ENCODE measurements at regions not wholly inside any gene's neighbourhood (a gene's known extent, or its start where the extent isn't known, plus 50 kb on each side); places are given as distances from the start of the nearest gene placed in this dataset.

DNA sequence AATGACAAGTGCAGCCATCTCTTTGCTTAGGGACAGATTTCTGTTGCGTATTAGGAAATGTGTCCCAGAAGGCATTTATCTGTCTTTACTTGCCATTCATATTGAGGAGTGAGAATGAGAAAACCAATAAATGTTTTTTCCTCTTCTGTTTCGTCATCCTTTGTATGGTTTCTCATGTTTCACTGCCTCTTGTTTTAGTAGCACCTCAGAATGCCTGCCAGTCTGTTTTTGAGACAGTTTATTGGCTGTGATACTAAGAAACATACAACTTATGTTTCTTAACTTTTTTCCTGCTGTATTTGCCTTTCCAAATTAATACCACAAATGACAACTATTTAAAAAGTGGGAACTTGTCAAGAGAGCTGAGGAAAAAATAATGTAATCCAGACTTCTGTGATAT lies 390.2 kb upstream of the GOLIM4 start:
- no peaks in the 10 kb centered on the region for H3F3A ChIP-seq (ENCODE audit: insufficient read depth)
- no peak overlapping the region for H2AFZ ChIP-seq (ENCODE audit: low read depth, low read length, severe bottlenecking)

DNA sequence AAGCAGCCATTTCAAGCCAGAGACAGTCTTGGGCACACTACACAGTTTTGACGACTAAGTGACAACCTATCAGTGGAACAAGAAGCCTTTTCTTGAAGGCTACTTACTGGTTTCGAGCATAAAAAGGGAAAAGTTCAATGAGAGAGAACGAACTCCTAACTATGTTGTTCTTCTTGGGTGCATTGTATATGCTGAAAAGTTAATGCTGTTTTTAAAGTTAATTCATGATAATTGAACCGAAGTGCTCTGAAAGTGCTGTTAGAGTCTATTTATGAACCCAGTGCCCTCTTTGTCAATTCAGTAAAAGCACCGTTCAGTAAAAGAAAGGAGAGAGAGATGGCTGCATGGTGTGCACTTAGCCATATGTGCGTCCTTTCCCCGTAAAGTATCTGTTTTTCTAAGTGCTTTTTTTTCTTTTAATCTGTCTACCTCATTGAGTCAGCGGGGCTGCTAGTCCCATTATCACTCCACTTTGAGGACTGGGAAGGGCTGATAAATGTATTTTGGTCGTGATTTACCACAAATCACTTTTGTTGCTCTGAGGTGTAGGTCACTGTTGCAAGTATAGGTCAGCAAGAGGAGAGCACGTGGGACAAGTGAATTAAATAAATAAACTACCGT lies 380.7 kb upstream of the GOLIM4 start:
- H3K4me3 ChIP-seq (ENCODE audit: insufficient read depth, low read length, poor library complexity, severe bottlenecking): no peak overlapping the region
- no peaks in the 10 kb centered on the region for H4K20me1 ChIP-seq (ENCODE audit: low read depth, low read length)
- H3K27me3 ChIP-seq (ENCODE audit: low read length): no peaks in the 10 kb centered on the region
- H3K4me2 ChIP-seq (ENCODE audit: low read depth, low read length, poor library complexity, severe bottlenecking): no peak overlapping the region
- H3F3A ChIP-seq (ENCODE audit: insufficient read depth): no peaks in the 10 kb centered on the region
- no peaks in the 10 kb centered on the region for H3K79me2 ChIP-seq (ENCODE audit: insufficient read depth, low read length)
- H3K27ac ChIP-seq (ENCODE audit: low read depth, low read length): no peak overlapping the region
- H2AFZ ChIP-seq (ENCODE audit: low read depth, low read length, severe bottlenecking): no peak overlapping the region
- TF ChIP-seq EZH2phosphoT487 (conservative IDR thresholded peaks at IDR 0.05; ENCODE audit: low read length): no peak
- TF ChIP-seq, protein P1, sequence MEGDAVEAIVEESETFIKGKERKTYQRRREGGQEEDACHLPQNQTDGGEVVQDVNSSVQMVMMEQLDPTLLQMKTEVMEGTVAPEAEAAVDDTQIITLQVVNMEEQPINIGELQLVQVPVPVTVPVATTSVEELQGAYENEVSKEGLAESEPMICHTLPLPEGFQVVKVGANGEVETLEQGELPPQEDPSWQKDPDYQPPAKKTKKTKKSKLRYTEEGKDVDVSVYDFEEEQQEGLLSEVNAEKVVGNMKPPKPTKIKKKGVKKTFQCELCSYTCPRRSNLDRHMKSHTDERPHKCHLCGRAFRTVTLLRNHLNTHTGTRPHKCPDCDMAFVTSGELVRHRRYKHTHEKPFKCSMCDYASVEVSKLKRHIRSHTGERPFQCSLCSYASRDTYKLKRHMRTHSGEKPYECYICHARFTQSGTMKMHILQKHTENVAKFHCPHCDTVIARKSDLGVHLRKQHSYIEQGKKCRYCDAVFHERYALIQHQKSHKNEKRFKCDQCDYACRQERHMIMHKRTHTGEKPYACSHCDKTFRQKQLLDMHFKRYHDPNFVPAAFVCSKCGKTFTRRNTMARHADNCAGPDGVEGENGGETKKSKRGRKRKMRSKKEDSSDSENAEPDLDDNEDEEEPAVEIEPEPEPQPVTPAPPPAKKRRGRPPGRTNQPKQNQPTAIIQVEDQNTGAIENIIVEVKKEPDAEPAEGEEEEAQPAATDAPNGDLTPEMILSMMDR (IDR thresholded peaks at IDR 0.05; ENCODE audit: insufficient read depth, low read length, poor library complexity, severe bottlenecking): no peak
- no peaks in the 10 kb centered on the region for H3K9me3 ChIP-seq (ENCODE audit: insufficient read depth, low read length)
- no peak overlapping the region for H3K9ac ChIP-seq (ENCODE audit: low read length)
- H3K36me3 ChIP-seq (ENCODE audit: low read length): no peaks in the 10 kb centered on the region
- no peaks in the 10 kb centered on the region for H3K9me2 ChIP-seq (replicated peaks; ENCODE audit: insufficient read depth, low read length)

More for the DNA sequence above, 390.2 kb upstream of the GOLIM4 start:
- Histone ChIP-seq H3K9ac (ENCODE audit: low read length) (no peak overlapping the region), H3K27ac (ENCODE audit: low read depth, low read length) (no peak overlapping the region), H3K9me3 (ENCODE audit: insufficient read depth, low read length) (no peaks in the 10 kb centered on the region), H3K4me3 (ENCODE audit: insufficient read depth, low read length, poor library complexity, severe bottlenecking) (no peak overlapping the region), H3K36me3 (ENCODE audit: low read length) (no peaks in the 10 kb centered on the region), H3K4me2 (ENCODE audit: low read depth, low read length, poor library complexity, severe bottlenecking) (no peak overlapping the region), H3K79me2 (ENCODE audit: insufficient read depth, low read length) (no peaks in the 10 kb centered on the region), H3K27me3 (ENCODE audit: low read length) (no peaks in the 10 kb centered on the region), H4K20me1 (ENCODE audit: low read depth, low read length) (no peaks in the 10 kb centered on the region), H3K9me2 (replicated peaks; ENCODE audit: insufficient read depth, low read length) (no peaks in the 10 kb centered on the region)
- TF ChIP-seq, protein P1 (IDR thresholded peaks at IDR 0.05; ENCODE audit: insufficient read depth, low read length, poor library complexity, severe bottlenecking): no peak
- no peak for TF ChIP-seq EZH2phosphoT487 (conservative IDR thresholded peaks at IDR 0.05; ENCODE audit: low read length)

DNA sequence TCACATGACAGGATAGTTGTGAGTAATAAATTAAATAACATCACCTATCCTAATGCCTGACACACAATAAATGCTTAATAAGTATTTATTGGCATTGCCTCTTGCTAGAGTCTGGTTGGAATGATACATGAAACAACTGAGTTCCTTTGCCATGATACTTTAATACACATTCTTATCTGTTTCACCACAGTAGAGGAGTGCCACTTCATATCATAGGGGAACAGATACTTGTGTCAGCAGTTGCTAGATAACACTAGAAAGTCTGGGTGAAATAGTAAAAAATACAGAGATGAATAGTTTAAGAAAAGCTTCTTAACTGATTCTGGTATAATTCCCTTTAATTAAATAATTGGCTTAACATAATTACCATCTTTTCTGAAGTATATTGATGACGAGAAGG lies 380.0 kb upstream of the GOLIM4 start:
- Histone ChIP-seq H3K36me3 (ENCODE audit: low read length) (no peaks in the 10 kb centered on the region), H3K9ac (ENCODE audit: low read length) (no peak overlapping the region), H3K9me2 (replicated peaks; ENCODE audit: insufficient read depth, low read length) (no peaks in the 10 kb centered on the region), H3K4me2 (ENCODE audit: low read depth, low read length, poor library complexity, severe bottlenecking) (no peak overlapping the region), H3K4me3 (ENCODE audit: insufficient read depth, low read length, poor library complexity, severe bottlenecking) (no peak overlapping the region), H3K79me2 (ENCODE audit: insufficient read depth, low read length) (no peaks in the 10 kb centered on the region), H3K9me3 (ENCODE audit: insufficient read depth, low read length) (no peaks in the 10 kb centered on the region), H3F3A (ENCODE audit: insufficient read depth) (no peaks in the 10 kb centered on the region), H3K27me3 (ENCODE audit: low read length) (no peaks in the 10 kb centered on the region), H4K20me1 (ENCODE audit: low read depth, low read length) (no peaks in the 10 kb centered on the region), H2AFZ (ENCODE audit: low read depth, low read length, severe bottlenecking) (no peak overlapping the region), H3K27ac (ENCODE audit: low read depth, low read length) (no peak overlapping the region)
- TF ChIP-seq, protein P1 (IDR thresholded peaks at IDR 0.05; ENCODE audit: insufficient read depth, low read length, poor library complexity, severe bottlenecking): no peak
- TF ChIP-seq EZH2phosphoT487 (conservative IDR thresholded peaks at IDR 0.05; ENCODE audit: low read length): no peak
